PFSK-1 (cell line): ENCODE measurements at regions not wholly inside any gene's neighbourhood (a gene's known extent, or its start where the extent isn't known, plus 50 kb on each side); places are given as distances from the start of the nearest gene placed in this dataset.

Experiments
- POLR2AphosphoS5 ChIP-seq: IDR thresholded peaks from 2 replicates; pipeline ENCODE4 v1.6.1; 2012; ENCODE audit warnings: low read depth, mild to moderate bottlenecking, control low read depth, low read length, moderate library complexity
- TAF1 ChIP-seq: IDR thresholded peaks from 2 replicates; pipeline ENCODE4 v1.6.1; 2012; ENCODE audit warnings: low read length, control low read depth, borderline replicate concordance; ENCODE audit not compliant: insufficient read depth

DNA sequence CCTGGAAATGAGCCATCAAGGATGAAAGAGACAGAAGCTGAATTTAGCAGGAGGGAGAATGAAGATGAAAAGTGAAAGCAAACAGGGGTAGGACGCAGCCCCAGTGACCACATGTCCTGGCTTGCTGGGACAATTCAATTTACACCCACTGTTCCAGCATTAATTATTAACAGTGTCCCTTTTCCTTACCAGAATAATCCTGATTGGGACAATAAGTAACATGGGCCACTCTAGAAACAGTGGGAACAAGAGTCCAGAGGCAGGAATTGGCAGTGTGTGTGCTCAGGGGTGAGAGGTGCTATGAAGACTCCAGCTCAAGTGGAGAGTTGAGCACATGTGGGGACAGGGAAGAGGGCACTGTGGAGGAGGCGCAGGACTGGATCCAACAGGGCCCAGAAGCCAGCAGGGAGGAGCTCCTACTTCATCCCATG, 147.1 kb downstream of the C5orf15 start:
- TF ChIP-seq TAF1: no peak
- TF ChIP-seq POLR2AphosphoS5: no peak
